Stimulated activated CD4-positive, alpha-beta T cell treated with anti-CD3 and anti-CD28 coated beads, TNF-alpha, amount 100 ng/mL, for 24 hours (primary cell): ENCODE measurements at regions not wholly inside any gene's neighbourhood (a gene's known extent, or its start where the extent isn't known, plus 50 kb on each side); places are given as distances from the start of the nearest gene placed in this dataset.

Experiments used
- DNase-seq, 3 experiments: peaks; one replicate each; pipeline ENCODE4 v3.0.0-alpha.2; 2020; ENCODE audit warnings: low read depth in 3 of 3

DNA sequence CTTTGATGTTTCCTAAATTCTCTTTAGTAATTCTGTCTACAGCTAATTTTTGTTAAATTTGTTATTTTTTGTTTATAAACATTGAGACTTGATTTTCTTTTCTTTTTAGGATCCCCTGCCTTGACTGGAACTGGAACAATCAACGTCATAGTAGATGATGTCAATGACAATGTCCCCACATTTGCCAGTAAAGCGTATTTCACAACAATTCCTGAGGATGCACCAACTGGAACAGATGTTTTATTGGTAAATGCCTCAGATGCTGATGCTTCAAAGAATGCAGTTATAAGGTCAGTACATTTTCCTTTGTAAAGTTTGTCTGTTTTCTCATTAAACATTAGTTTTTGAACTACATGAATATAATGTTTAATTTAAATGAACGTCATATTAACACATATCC lies 119.4 kb downstream of the FAT4 start:
- DNase-seq = no peak

DNA sequence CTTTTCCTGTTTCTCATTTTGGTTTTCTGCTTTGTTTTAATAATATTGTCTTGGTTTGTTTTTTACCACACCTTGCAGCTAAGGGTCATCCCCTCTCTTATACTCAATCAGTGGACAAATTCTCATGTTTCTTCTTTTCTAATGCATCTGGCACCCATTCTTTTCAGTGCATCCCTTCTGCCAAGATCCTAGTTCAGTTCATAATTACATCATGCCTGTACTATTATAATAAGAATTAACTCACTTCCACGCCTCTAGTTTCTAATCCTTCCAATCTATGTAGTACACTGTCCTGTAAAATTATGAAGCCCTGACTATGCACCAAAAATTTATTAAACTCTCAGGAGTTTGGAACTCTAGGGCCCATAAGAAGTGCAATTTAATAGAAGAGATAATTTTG lies 126.1 kb downstream of the FAT4 start:
- no peak for DNase-seq

DNA sequence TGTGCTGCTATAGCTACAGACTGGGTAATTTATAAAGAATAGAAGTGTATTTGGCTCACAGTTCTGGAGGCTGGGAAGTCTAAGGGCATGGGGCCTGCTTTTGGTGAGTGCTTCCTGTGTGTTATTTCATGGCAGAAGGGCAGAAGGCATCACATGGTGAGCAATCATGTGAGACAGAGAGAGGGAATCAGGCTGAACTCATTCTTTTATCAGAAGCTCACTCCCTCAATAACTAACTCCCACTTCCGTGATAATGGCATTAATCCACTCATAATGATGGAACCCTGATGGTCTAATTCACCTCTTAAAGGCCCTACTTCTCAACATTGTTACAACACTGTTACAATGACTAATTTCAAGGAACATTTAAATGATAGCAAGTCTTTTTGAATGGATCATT lies 129.4 kb downstream of the FAT4 start:
- DNase-seq = no peak

DNA sequence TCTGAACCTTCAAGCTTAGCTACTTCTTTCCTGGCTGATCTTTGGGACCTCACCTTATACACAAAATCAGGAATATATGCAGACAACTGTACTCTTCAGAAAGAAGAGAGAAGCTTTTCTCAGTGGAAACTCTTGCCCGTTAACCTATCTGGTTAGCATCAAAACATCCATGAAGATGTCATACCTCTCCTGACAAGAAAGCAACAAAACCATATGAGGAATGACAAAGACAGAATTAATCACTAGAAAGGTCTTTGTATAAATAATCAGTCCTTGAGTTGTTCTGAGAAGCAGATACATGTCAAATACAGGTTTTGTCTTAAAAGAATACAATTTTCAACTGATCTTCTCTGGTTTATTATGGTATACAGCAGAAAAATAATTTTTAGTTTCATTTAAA lies 130.8 kb downstream of the FAT4 start:
- no peak for DNase-seq

DNA sequence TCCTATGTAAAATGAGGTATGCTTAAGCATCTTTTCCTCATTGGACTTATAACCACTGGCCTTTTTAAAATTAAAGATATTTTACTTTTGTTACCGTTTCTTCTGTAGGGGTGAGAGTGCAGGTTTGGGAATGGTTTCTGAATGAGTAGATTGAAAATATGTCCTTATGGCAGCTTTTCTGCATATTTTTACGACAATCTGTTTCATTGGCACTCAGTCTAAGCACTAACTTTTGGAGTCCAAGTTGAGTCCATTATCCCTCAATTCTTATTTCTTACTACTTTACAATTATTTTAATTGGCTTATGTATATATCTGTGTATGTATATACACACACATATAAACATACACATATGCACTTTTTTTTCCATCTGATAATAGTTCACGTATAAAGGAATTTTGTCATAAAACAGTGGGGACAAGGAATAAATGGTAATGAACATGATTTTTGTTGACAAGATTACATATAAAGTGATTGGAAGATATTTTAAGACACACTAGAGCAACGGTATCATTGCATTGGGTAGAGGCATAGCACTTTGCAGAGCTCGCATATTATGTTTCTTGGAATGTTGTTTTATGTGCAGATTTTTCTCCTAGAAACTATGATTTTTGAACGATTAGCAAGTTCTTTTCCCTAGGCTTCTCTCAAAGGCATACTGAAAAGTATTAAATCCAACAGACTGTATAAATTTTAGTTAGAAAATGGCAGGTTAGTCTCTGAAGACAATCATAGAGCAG lies 133.0 kb downstream of the FAT4 start:
- DNase-seq = no peak

DNA sequence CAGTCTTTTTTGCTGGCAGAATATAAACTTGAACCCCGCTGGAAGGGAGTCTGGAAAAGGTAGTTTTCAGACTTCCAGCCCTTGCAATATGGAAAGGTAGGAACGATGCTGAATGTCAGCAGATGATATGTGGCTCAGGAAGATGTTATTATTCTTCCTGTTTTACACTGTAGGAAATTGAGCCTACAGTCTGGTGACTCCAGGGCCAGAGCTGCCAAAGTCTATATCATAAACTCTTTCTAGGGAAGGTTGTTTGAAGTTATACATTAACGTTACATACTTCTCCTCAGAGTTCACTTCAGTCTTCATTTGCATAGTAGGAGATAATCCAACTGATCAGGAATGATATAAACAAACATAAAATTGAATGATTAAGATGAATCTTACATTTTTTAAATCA lies 141.3 kb downstream of the FAT4 start:
- DNase-seq = no peak

DNA sequence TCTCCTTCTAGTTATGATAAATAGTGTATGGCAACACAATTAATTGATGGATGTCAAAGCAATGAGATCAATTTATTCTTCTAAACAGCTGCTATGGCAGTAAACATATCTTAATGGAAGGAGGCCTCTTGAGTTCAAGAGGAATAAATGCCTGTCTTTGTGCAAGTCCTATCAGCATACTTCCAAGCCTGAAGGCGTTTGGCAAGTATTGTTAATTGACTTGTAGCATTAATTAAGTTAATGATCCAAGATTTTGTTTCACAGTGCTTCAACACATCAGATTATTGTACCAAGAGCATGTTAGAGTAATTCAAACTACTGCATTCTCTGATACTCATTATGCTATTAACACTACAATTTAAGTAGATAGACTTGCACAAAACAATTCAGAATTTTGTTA lies 144.8 kb downstream of the FAT4 start:
- no peak for DNase-seq

DNA sequence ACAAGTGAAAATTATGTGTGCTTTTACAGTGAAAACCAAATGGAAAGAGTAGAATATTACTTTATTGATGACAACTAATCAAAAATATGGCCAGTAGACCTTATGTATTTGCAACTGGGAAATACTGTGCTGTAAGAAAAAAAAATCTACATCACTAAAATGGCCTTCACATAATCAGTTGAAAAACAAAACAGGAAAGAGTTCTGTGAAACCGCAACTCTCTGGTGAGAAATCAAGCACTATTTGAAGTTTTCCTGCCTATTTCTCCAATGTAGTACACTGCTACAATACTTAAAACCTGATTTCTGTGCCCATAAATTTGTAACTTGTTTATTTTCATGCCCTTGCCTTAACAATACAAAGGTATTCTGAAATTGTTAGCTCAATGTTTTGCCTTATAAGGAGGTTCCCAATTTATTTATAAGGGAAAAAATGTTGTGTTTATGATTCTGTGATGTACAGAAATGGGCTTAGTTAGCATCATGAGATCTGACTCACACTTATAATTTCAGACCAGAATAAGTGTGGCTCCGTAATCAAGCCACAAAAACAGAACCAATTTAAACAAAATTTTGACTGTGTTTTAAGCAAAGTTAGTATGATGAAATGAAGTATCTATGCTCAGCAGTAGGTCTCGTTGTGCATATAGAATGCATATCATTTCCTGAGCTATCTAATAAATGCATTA lies 147.1 kb downstream of the FAT4 start:
- DNase-seq = no peak

DNA sequence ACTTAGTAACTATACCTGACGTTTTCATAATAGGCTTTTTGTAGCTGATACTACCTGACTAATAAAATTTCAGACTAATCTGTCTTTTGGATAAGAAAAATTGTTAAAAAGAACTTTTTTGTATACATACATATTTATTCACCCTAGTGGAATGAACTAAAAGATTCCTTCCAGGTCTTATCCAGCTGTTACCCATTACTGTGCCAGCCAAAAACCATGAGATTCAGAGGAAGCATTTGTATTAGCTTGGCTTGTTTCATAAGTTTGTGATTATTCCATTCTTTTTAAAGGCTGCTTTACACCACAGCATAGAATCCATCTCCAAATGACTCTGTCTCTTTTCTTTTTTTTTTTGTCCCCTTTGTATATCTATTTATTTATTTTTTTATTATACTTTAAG lies 149.4 kb downstream of the FAT4 start:
- DNase-seq = no peak

DNA sequence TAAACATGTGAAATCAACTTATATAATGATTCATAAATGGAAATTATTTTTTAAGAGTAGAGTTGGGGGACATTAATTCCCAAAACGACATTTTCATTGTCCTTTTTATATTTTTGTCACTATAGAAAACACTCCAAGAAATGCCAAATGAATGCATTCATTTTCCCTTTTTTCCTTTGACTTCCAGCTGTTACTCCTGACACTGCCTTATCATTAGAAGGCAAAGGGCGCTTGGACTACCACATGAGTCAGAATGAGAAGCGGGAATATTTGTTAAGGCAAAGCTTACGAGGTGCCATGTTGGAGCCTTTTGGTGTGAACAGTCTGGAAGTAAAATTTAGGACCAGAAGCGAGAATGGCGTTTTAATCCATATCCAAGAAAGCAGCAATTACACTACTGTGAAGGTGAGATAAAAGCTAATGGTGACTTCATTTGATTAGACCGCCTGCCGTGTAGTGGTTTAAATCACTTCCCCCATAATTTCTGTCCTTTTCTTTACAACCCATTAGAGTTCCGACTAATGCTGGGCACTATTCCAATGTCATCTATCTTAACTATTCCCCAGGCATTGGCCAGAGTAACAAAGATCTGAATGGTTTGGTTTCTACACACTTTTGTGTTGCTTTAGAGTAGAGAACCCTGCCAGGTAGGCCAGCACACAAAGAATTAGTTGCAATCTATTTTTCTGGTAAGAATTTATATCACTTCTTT lies 166.7 kb downstream of the FAT4 start:
- no peak for DNase-seq

DNA sequence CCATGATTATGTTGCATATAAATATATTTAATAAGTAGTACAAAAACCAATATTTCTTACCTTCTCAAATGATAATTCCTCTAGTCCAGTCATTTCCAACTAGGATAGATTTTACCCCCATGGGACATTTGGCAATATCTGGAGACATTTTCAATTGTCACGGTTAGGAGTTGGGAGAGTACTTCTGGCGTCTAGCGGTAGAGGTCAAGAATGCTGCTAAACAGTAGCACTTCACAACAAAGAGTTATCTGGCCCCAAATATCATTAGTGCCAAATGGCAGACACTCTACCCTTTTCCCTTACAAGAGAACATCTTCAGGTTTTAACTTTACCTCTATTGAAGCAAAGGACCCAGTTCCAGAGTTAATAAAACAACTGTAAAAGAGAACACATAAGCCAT lies 168.1 kb downstream of the FAT4 start:
- no peak for DNase-seq

DNA sequence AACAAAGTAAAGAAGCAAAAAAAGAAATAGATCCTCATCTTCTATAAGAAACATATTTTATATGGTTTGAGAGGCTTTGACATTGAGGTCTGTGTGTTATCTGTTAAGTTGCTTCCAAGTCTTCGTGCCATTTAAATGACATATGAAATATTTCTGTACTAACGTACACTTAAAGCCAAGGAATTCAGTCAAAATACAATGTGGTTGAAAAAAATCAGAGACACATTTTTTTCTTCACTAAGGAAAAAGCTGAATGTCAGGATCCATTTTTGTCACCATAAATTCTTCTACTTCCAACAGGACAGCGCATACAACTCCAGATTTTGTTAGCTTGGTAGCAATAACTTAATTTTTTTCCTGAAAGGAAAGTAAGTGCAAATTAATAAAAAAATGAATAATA lies 168.5 kb downstream of the FAT4 start:
- no peak for DNase-seq

DNA sequence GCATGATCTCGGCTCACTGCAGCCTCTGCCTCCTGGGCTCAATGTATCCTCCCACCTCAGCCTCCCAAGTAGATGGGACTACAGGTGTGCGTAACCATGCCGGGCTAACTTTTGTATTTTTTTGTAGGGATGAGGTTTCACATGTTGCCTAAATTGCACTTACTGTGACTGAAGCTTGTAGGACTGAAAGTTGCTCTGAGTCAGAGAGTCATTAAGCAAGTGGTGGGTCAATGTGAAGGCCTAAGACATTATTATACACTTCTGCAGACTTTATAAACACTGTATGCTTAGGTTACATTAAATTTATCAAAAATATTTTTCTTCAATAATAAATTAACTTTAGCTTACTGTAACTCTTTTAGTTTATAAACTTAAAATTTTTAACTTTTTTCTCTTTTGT lies 170.2 kb downstream of the FAT4 start:
- no peak for DNase-seq

DNA sequence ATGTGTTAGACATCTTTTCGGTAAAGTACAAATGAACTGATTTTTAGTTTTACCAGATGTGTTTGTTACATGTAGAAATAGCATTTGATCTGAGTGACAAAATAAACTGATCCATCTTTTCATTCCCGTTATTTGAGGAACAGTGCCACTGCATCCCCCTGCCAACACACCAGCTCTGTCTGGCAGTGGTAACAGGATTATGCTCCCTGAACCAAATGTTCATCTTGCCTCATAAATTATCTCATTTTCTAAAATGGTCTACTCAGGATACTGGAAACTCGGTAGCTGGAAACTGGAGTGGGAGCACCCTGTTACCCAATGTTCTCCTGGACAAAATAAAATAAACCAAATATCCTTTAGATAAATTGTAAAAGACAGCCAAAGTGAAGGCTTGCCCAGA lies 171.6 kb downstream of the FAT4 start:
- no peak for DNase-seq

DNA sequence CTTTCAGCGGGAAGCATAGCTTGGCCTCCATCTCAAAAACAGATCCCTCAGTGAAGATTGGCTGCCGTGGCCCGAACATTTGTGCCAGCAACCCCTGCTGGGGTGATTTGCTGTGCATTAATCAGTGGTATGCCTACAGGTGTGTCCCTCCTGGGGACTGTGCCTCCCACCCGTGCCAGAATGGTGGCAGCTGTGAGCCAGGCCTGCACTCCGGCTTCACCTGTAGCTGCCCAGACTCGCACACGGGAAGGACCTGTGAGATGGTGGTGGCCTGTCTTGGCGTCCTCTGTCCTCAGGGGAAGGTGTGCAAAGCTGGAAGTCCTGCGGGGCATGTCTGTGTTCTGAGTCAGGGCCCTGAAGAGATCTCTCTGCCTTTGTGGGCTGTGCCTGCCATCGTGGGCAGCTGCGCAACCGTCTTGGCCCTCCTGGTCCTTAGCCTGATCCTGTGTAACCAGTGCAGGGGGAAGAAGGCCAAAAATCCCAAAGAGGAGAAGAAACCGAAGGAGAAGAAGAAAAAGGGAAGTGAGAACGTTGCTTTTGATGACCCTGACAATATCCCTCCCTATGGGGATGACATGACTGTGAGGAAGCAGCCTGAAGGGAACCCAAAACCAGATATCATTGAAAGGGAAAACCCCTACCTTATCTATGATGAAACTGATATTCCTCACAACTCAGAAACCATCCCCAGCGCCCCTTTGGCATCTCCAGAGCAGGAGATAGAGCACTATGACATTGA lies 175.4 kb downstream of the FAT4 start:
- no peak for DNase-seq

DNA sequence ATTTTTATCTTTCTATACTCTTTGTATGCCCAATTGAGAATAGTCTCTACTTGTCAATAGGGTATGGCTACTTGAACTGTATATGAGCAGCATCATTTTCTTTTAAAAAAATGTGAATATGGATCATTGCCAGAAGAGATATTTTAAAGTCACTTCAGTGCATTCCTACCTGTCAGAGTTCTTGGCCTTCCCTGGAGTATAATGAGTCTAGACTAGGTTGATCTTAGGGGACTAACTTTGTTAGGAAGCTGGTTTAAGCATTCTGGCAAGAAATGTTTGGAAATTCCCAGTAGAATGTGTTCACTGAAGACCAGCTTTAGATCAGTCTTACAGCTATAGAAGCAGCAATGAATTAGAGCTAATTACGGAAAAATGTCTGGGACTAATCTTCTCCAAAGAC lies 178.2 kb downstream of the FAT4 start:
- no peak for DNase-seq

DNA sequence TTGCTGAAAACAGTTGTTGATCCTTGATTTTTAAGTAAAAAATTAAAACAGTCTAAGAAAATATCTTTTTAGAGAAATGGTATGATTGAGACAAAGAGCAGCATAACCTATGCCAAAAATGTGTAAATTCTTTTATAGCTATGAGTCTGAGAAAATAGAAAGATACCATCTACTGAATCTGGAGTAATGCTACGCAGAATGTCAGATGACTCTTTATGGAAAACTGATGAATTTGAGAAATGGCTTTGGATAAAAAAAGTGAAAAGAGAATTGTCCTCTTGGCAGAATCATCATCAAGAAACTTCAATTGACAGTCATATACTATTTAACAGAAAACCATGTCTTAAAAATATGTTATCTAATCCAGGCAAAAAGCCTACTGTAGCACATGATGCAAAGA lies 183.1 kb downstream of the FAT4 start:
- DNase-seq = no peak

DNA sequence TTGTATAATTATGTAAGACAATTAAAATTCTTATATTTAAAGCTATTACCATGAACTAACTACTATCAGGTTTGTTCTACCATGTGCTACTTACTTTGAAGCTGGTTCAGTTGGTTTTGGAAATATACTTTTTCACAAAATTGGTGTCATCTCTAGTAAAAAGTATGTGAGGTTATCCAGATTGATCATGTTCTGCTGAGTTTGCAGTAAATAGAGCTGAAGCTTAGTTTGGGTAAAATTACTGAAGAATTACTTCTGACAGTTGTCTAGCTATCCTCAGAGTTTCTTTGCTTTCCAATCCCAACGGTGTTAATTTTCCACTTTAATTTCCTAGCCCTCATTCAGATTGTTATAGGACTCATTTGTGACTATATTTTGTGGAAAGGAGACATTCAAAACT lies 184.2 kb downstream of the FAT4 start:
- no peak for DNase-seq

DNA sequence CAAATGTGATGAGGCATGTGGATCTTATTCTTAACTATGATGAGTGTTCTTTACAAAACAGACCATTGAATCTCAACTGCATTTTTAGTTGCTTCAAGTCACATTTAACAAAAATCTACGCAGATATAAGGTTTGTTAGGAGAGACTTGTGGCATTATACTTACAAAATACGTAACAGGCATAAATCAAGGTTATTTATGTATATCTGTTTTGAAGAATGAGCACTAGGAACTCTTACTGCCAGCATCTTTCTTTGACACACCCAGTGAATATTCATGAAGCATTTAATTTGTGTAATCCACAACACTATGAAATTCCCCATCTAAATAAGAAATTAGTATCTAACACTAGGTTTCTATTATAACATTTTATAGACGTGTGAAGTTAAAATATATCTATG lies 186.3 kb downstream of the FAT4 start:
- no peak for DNase-seq

DNA sequence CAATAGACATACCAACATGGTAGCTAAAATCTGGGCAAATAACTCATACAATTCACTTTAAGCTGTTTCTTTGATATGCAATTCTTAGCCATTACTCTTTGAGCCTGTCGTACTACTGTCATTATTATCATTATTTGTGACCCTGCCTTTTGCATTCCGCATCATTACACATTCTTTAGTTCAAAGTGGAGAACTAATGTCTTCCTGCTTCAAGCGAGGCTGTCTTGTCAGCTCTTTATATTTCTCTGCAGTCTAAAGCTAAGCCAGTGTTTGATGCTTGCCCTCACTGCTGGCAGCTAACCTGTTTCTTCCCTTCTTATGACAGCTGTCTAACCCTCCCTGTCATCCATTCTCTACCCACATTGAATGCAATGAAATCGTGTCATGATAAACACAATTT lies 186.8 kb downstream of the FAT4 start:
- DNase-seq = no peak

DNA sequence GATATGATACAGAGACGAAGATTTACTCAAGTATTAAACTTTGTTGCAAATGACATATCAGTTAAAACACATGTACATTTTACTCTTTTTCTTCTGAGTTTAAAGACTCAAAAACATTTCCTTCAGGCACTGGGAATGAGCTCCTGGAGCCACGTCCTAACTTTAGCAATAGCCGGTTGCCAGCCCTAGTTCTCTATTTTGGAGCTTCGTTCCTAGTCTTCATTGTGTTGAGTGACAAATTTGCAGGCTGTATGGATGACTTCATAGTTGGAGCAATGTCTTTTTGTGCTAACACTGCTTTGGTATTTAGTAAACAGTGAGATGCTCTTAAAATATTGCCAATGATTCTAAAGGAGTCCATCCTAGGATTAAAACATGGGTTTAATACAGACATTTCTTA lies 190.9 kb downstream of the FAT4 start:
- no peak for DNase-seq

DNA sequence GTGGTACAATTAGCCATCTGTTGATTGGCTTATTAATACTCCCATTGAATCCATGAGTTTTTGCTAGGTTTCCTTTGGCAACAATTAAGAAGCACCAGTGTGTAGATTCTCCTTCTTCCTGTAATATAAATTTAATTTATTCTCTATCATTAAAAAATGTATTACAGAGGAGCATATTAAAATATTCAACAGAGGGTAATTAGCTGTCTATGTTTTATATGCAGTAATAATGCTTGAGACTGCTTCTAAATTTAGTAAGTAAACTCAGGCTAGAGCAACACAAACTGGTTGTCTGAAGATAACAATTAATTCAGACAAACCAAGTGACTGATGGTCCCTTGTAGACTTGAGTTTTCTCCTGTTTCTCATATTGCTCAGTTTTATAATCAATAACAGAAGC lies 192.4 kb downstream of the FAT4 start:
- DNase-seq = no peak

DNA sequence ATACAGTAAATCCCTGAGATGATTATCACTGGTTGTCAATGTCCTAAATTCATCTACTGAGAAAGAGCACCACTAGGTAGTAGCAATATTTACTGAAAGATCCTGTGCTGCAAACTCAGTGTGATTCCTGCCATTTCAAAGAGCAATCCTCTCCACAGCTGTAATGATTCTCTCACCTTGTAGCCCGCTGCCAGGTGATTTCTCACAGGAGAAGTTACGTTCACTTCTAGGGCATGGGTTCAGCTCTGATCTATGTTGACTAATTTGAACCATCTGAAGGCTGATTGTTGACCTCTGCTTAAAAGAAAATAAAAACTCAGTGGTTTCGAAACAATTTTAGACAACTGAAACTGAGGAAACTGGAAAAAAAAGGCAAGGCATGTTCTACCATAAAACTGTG lies 197.0 kb downstream of the FAT4 start:
- no peak for DNase-seq
